A673 (cell line): ENCODE measurements at regions not wholly inside any gene's neighbourhood (a gene's known extent, or its start where the extent isn't known, plus 50 kb on each side); places are given as distances from the start of the nearest gene placed in this dataset.

Experiments
- EZH2 ChIP-seq: fragments of 200-600 bp; sonication (generic); IDR thresholded peaks from 2 replicates; pipeline ENCODE4 v1.6.1; 2017; ENCODE audit warnings: borderline replicate concordance, low read depth, mild to moderate bottlenecking, mixed read lengths, antibody characterized with exemption, low read length; ENCODE audit not compliant: poor library complexity, severe bottlenecking
- TF ChIP-seq, protein P1 (sequence below): fragments of 300-800, 200-600 bp; sonication (generic); conservative IDR thresholded peaks from 2 replicates; pipeline ENCODE4 v1.5.1; 2017; ENCODE audit warnings: low read depth, mild to moderate bottlenecking, antibody characterized with exemption, low read length, moderate library complexity, mixed read lengths

DNA sequence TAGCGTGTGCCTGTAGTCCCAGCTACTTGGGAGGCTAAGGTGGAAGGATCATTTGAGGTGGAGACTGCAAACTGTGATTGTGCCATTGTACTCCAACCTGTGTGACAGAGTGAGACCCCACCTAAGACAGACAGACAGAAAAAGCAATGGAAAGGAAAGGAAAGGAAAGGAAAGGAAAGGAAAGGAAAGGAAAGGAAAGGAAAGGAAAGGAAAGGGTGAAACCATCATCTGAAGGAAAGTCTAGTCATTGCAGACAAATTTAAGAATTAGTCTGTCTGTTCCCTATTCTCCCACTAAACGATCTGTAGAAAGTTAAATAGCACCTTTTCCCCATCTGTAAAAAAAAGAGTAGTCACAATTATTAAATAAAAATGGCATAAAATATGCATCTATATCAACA is 91.1 kb upstream of the SKAP2 start:
- TF ChIP-seq, protein P1, sequence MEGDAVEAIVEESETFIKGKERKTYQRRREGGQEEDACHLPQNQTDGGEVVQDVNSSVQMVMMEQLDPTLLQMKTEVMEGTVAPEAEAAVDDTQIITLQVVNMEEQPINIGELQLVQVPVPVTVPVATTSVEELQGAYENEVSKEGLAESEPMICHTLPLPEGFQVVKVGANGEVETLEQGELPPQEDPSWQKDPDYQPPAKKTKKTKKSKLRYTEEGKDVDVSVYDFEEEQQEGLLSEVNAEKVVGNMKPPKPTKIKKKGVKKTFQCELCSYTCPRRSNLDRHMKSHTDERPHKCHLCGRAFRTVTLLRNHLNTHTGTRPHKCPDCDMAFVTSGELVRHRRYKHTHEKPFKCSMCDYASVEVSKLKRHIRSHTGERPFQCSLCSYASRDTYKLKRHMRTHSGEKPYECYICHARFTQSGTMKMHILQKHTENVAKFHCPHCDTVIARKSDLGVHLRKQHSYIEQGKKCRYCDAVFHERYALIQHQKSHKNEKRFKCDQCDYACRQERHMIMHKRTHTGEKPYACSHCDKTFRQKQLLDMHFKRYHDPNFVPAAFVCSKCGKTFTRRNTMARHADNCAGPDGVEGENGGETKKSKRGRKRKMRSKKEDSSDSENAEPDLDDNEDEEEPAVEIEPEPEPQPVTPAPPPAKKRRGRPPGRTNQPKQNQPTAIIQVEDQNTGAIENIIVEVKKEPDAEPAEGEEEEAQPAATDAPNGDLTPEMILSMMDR, result no peak
- no peak for TF ChIP-seq EZH2
